Upper lobe of left lung (tissue), 6 donors: ENCODE measurements at regions not wholly inside any gene's neighbourhood (a gene's known extent, or its start where the extent isn't known, plus 50 kb on each side); places are given as distances from the start of the nearest gene placed in this dataset.

ENCODE experiments used
- ATAC-seq, 2 donors: fragments of 200-7000 bp; cut with Tn5 transposase; one replicate each; pipeline ENCODE4 v1.9.1; 2022; ENCODE audit warnings: mild to moderate bottlenecking in 2 of 2, moderate library complexity in 2 of 2; ENCODE audit not compliant: low FRiP score in 2 of 2
- DNase-seq, 2 donors: peaks; one replicate each; pipeline ENCODE4 v3.0.0-alpha.2; 2019 to 2020
- H3K27ac ChIP-seq, 4 donors: fragments of 200-600 bp; sonication (generic); one replicate each; pipeline ENCODE4 v1.5.1; 2016 to 2019
- H3K27me3 ChIP-seq, 4 donors: fragments of 200-600 bp; sonication (generic); one replicate each; pipeline ENCODE4 v1.5.1; 2017 to 2019
- H3K36me3 ChIP-seq, 4 donors: fragments of 200-600 bp; sonication (generic); one replicate each; pipeline ENCODE4 v1.5.1; 2016 to 2019
- H3K4me1 ChIP-seq, 4 donors: fragments of 200-600 bp; sonication (generic); one replicate each; pipeline ENCODE4 v1.5.1; 2018 to 2019
- H3K4me3 ChIP-seq, 4 donors: fragments of 200-600 bp; sonication (generic); one replicate each; pipeline ENCODE4 v1.5.1; 2017 to 2019; ENCODE audit warnings: mild to moderate bottlenecking in 2 of 4, moderate library complexity in 1 of 4
- H3K9me3 ChIP-seq, 4 donors: fragments of 200-600 bp; sonication (generic); one replicate each; pipeline ENCODE4 v1.5.1; 2018 to 2019
- CTCF ChIP-seq, 6 experiments: fragments of 450-650 bp in 4 of 6; fragments of 200-600 bp in 2 of 6; sonication (generic) in 2 of 6; IDR thresholded peaks; one replicate each; pipeline ENCODE4 v1.5.1; 2016 to 2019; ENCODE audit warnings: antibody characterized with exemption in 6 of 6
- EP300 ChIP-seq, 4 donors: sonication (generic); formaldehyde crosslinking; IDR thresholded peaks; one replicate each; pipeline ENCODE4 v1.5.1; 2017; ENCODE audit warnings: antibody characterized with exemption in 4 of 4, control low read depth in 2 of 4
- POLR2A ChIP-seq, 4 donors: fragments of 450-650 bp; IDR thresholded peaks; one replicate each; pipeline ENCODE4 v1.5.1; 2016 to 2017; ENCODE audit warnings: antibody characterized with exemption in 4 of 4, mild to moderate bottlenecking in 2 of 4
- POLR2AphosphoS5 ChIP-seq, 2 donors: sonication (generic); formaldehyde crosslinking; IDR thresholded peaks; one replicate each; pipeline ENCODE4 v1.5.1; 2017; ENCODE audit warnings: antibody characterized with exemption in 2 of 2
- WGBS, 2 donors: methylation state at CpG; one replicate each; pipeline ENCODE4 v1.1.5; 2017 to 2018; 5-methylcytosine and 5-hydroxymethylcytosine counted together
- donor health status: DM: no; HTN: no; CAD: no; lungs with moderate emphysema.
- donor health status: DM: no; HTN: yes; CAD: no; lungs with severe emphysema.

- H3K9me3 ChIP-seq: peaks cover 0 to 7% (median 0%) of the 10 kb centered on the region in 4 donors
- H3K4me1 ChIP-seq: no peaks in the 10 kb centered on the region
- peak in 1 of 2 donors; percentile 45 for DNase-seq
- no peaks in the 10 kb centered on the region for H3K36me3 ChIP-seq
- no peak for ATAC-seq
- WGBS, 2 donors: 87 to 89% methylated on average over 44 of the region's 44 CpGs
- no peaks in the 10 kb centered on the region for H3K27me3 ChIP-seq
- no peak overlapping the region for H3K4me3 ChIP-seq
- TF ChIP-seq CTCF (IDR thresholded peaks at IDR 0.05) (no peak), EP300 (IDR thresholded peaks at IDR 0.05) (no peak), POLR2A (IDR thresholded peaks at IDR 0.05) (no peak), POLR2AphosphoS5 (IDR thresholded peaks at IDR 0.05) (no peak)
- no peak overlapping the region for H3K27ac ChIP-seq
Observed at GRCh38 chr15:25596644-25597562, 158.1 kb upstream of the UBE3A start.

- TF ChIP-seq POLR2AphosphoS5 (IDR thresholded peaks at IDR 0.05) (no peak), POLR2A (IDR thresholded peaks at IDR 0.05) (no peak), EP300 (IDR thresholded peaks at IDR 0.05) (no peak), CTCF (IDR thresholded peaks at IDR 0.05) (no peak)
- H3K4me3 ChIP-seq: no peak overlapping the region
- H3K9me3 ChIP-seq: peaks cover 0 to 5% (median 0%) of the 10 kb centered on the region in 4 donors
- ATAC-seq: no peak
- no peaks in the 10 kb centered on the region for H3K27me3 ChIP-seq
- no peak overlapping the region for H3K27ac ChIP-seq
- H3K36me3 ChIP-seq: no peaks in the 10 kb centered on the region
- DNase-seq: no peak
- WGBS, 2 donors: 76 to 77% methylated on average over 7 of the region's 7 CpGs
- no peaks in the 10 kb centered on the region for H3K4me1 ChIP-seq
Observed at GRCh38 chr15:25587616-25588340, 149.0 kb upstream of the UBE3A start.

DNA sequence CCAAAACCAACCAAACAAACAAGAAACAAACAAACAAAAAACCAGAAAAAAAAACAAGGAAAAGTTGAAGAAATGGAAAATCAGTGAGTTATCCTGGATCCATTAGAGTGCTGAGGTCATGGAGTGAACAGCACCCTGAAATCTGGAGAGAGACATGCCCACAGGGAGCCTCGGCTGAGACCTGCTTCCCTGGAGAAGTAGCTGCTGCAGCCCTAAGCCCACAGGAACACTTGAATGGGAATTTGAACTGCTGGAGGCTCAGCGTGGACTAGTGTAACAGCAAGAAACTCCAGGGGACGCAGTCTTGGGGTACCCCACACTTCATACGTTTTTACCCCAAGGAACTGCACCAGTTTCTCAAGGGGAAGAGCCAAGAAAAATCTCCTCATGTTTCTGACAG lies 144.1 kb upstream of the UBE3A start:
- no peak overlapping the region for H3K27ac ChIP-seq
- peaks cover 0 to 5% (median 0%) of the 10 kb centered on the region in 4 donors for H3K9me3 ChIP-seq
- WGBS, 2 donors: 74 to 89% methylated on average over 4 of the region's 4 CpGs
- no peak for TF ChIP-seq EP300 (IDR thresholded peaks at IDR 0.05)
- no peak for DNase-seq
- no peak overlapping the region for H3K4me3 ChIP-seq
- no peaks in the 10 kb centered on the region for H3K36me3 ChIP-seq
- H3K27me3 ChIP-seq: no peaks in the 10 kb centered on the region
- ATAC-seq: no peak
- H3K4me1 ChIP-seq: no peaks in the 10 kb centered on the region

DNA sequence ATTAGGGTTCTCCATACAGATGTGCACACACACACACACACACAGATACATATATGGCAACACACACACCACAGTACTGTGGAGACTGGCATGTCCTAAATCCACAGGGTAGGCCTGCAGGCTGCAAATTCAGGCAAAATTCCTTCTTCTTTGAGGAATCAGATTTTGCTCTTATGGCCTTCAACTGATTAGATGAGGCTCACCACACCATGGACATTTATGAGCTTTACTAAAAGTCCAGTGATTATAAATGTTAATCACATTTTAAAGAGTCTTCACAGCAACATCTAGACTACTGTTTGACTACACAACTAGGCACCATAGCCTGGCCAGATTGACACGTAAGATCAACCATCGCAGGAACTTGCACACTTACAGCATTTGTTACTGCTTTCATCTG lies 140.3 kb upstream of the UBE3A start:
- no peak overlapping the region for H3K27ac ChIP-seq
- H3K4me1 ChIP-seq: no peaks in the 10 kb centered on the region
- no peak for DNase-seq
- H3K27me3 ChIP-seq: no peaks in the 10 kb centered on the region
- no peak overlapping the region for H3K4me3 ChIP-seq
- WGBS, 2 donors: 100% methylated on average over 2 of the region's 2 CpGs
- H3K9me3 ChIP-seq: no peaks in the 10 kb centered on the region
- H3K36me3 ChIP-seq: no peaks in the 10 kb centered on the region
- no peak for ATAC-seq
- TF ChIP-seq POLR2AphosphoS5 (IDR thresholded peaks at IDR 0.05) (no peak), CTCF (IDR thresholded peaks at IDR 0.05) (no peak), POLR2A (IDR thresholded peaks at IDR 0.05) (no peak), EP300 (IDR thresholded peaks at IDR 0.05) (no peak)

- no peaks in the 10 kb centered on the region for H3K36me3 ChIP-seq
- no peak for TF ChIP-seq CTCF (IDR thresholded peaks at IDR 0.05)
- TF ChIP-seq POLR2A (IDR thresholded peaks at IDR 0.05): no peak
- no peak for TF ChIP-seq EP300 (IDR thresholded peaks at IDR 0.05)
- TF ChIP-seq POLR2AphosphoS5 (IDR thresholded peaks at IDR 0.05): no peak
- no peaks in the 10 kb centered on the region for H3K27me3 ChIP-seq
- H3K9me3 ChIP-seq: no peaks in the 10 kb centered on the region
- no peak for ATAC-seq
- no peaks in the 10 kb centered on the region for H3K4me1 ChIP-seq
- DNase-seq: no peak
- 47 to 58% methylated on average over 2 to 4 of the region's 4 CpGs for WGBS, 2 donors
- H3K4me3 ChIP-seq: no peak overlapping the region
- H3K27ac ChIP-seq: no peak overlapping the region
Observed at GRCh38 chr15:25572191-25572590, 133.4 kb upstream of the UBE3A start.
